ENCODE measurements at regions not wholly inside any gene's neighbourhood (a gene's known extent, or its start where the extent isn't known, plus 50 kb on each side); places are given as distances from the start of the nearest gene placed in this dataset.

GRCh38 chr13:56886398-56886797 is 254.3 kb upstream of the PRR20A start:
- TF ChIP-seq CTCF (IDR thresholded peaks at IDR 0.05 in 8 of 11, conservative IDR thresholded peaks at IDR 0.05 in 3 of 11) (no peak), POLR2A (IDR thresholded peaks at IDR 0.05) (no peak)

All from spleen (tissue), 7 donors.